ENCODE measurements at regions not wholly inside any gene's neighbourhood (a gene's known extent, or its start where the extent isn't known, plus 50 kb on each side); places are given as distances from the start of the nearest gene placed in this dataset.

GRCh38 chr18:69300185-69300584 lies 100.5 kb upstream of the DOK6 start:
- Histone ChIP-seq H3K23me2 (ENCODE audit: low read depth, low read length) (no peaks in the 10 kb centered on the region), H2BK120ac (replicated peaks; ENCODE audit: low read depth, low read length) (no peak overlapping the region), H2AFZ (ENCODE audit: low read length) (no peak overlapping the region), H3K79me2 (ENCODE audit: control insufficient read depth in 1 of 2, insufficient read depth in 2 of 2, low read length in 2 of 2) (no peaks in the 10 kb centered on the region), H3K14ac (ENCODE audit: insufficient read length) (no peak overlapping the region), H2BK20ac (ENCODE audit: low read length) (no peak overlapping the region), H2AK5ac (ENCODE audit: low read depth, low read length) (no peak overlapping the region), H2BK15ac (ENCODE audit: low read length) (no peak overlapping the region), H3K23ac (ENCODE audit: insufficient read length) (no peak overlapping the region), H3K79me1 (ENCODE audit: low read depth, low read length) (no peaks in the 10 kb centered on the region), H4K91ac (replicated peaks; ENCODE audit: insufficient read length, low read length) (no peak overlapping the region), H4K20me1 (replicated peaks in 1 of 2; ENCODE audit: control insufficient read depth in 1 of 2, insufficient read depth in 2 of 2, low read length in 2 of 2) (no peaks in the 10 kb centered on the region), H3K4ac (replicated peaks; ENCODE audit: insufficient read length, low read depth, low read length) (no peak overlapping the region), H3K4me1 (replicated peaks in 1 of 4; ENCODE audit: control insufficient read depth in 3 of 4, insufficient read depth in 4 of 4, low read length in 3 of 4) (no peaks in the 10 kb centered on the region), H4K8ac (ENCODE audit: extremely low read depth, insufficient read depth, low read length) (no peak overlapping the region), H3K4me2 (ENCODE audit: insufficient read depth in 1 of 2, low read depth in 2 of 2, low read length in 2 of 2) (no peak overlapping the region), H3K36me3 (ENCODE audit: control insufficient read depth in 2 of 4, insufficient read depth in 4 of 4, low read length in 3 of 4) (no peaks in the 10 kb centered on the region), H3K9me3 (ENCODE audit: insufficient read depth in 2 of 2, low read depth in 1 of 2, low read length in 1 of 2) (no peaks in the 10 kb centered on the region), H3K18ac (ENCODE audit: extremely low read depth, low read length) (no peak overlapping the region), H3K4me3 (ENCODE audit: extremely low read depth in 1 of 4, insufficient read depth in 2 of 4, low read depth in 3 of 4, low read length in 4 of 4) (no peak overlapping the region), H3K56ac (replicated peaks; ENCODE audit: insufficient read length, low read depth, low read length) (no peak overlapping the region), H3K27me3 (replicated peaks in 1 of 4; ENCODE audit: control insufficient read depth in 3 of 4, extremely low read depth in 1 of 4, insufficient read depth in 3 of 4, low read length in 3 of 4) (no peaks in the 10 kb centered on the region), H2BK12ac (ENCODE audit: low read depth, low read length) (no peak overlapping the region), H3K9ac (replicated peaks in 1 of 4; ENCODE audit: extremely low read depth in 1 of 4, low read depth in 3 of 4, low read length in 3 of 4) (no peak overlapping the region), H4K5ac (ENCODE audit: insufficient read length, low read depth, low read length) (no peak overlapping the region), H2BK5ac (ENCODE audit: low read depth, low read length) (no peak overlapping the region), H3K27ac (ENCODE audit: low read depth, low read length) (no peak overlapping the region)
- POLR2A ChIA-PET (ENCODE audit: partially characterized antibody) = no interaction called here
- TF ChIP-seq JUN (IDR thresholded peaks at IDR 0.05; ENCODE audit: low read depth, low read length) = no peak
- no peak for TF ChIP-seq HDAC2 (IDR thresholded peaks at IDR 0.05; ENCODE audit: borderline replicate concordance in 1 of 2, low read depth in 2 of 2, low read length in 2 of 2)
- no peak for TF ChIP-seq JUND (IDR thresholded peaks at IDR 0.05; ENCODE audit: low read length)
- TF ChIP-seq TEAD4 (IDR thresholded peaks at IDR 0.05; ENCODE audit: low read depth, low read length) = no peak
- TF ChIP-seq PHF8 (conservative IDR thresholded peaks at IDR 0.05; ENCODE audit: low read depth, low read length) = no peak
- TF ChIP-seq KDM1A (IDR thresholded peaks at IDR 0.05; ENCODE audit: borderline replicate concordance, low read length) = no peak
- no peak for TF ChIP-seq SUZ12 (IDR thresholded peaks at IDR 0.05; ENCODE audit: low read length)
- TF ChIP-seq CHD1 (IDR thresholded peaks at IDR 0.05; ENCODE audit: low read depth, low read length) = no peak
- no peak for TF ChIP-seq MAFK (IDR thresholded peaks at IDR 0.05; ENCODE audit: low read depth, low read length)
- no peak for TF ChIP-seq SAP30 (IDR thresholded peaks at IDR 0.05; ENCODE audit: insufficient read depth, insufficient replicate concordance, low read length)
- TF ChIP-seq NANOG (IDR thresholded peaks at IDR 0.05; ENCODE audit: insufficient read depth, low read depth, low read length, poor library complexity, severe bottlenecking) = no peak
- TF ChIP-seq CBX5 (IDR thresholded peaks at IDR 0.05; ENCODE audit: low read depth, low read length) = no peak
- no peak for TF ChIP-seq POLR2AphosphoS5 (IDR thresholded peaks at IDR 0.05; ENCODE audit: low read depth, low read length)
- TF ChIP-seq RBBP5 (IDR thresholded peaks at IDR 0.05; ENCODE audit: borderline replicate concordance, low read depth, low read length) = no peak
- DNase-seq (ENCODE audit: low read depth in 1 of 2, low spot score in 2 of 2) (no peak), FAIRE-seq (no peak)
- 87% methylated on average over 3 of the region's 3 CpGs; no CpG with 5 or more reads in 1 of the 2 experiments for WGBS, 2 experiments (ENCODE audit: extremely low coverage in 1 of 2, insufficient coverage in 1 of 2, insufficient read length in 1 of 2, insufficient replicate concordance in 2 of 2, low coverage in 1 of 2, low lambda C conversion rate in 2 of 2, missing lambda C conversion rate in 1 of 2)
- CTCF ChIA-PET (ENCODE audit: partially characterized antibody) = no interaction called here

Data from H1 (cell line).